ENCODE measurements at regions not wholly inside any gene's neighbourhood (a gene's known extent, or its start where the extent isn't known, plus 50 kb on each side); places are given as distances from the start of the nearest gene placed in this dataset.

- Histone ChIP-seq H3K9ac (ENCODE audit: low read length) (no peak overlapping the region), H3K27me3 (ENCODE audit: control insufficient read depth, insufficient read depth, low read length) (no peaks in the 10 kb centered on the region), H3K4me3 (ENCODE audit: low read depth, low read length) (no peak overlapping the region), H3K27ac (ENCODE audit: low read depth, low read length) (no peak overlapping the region), H3K36me3 (ENCODE audit: control insufficient read depth, insufficient read depth, low read length) (no peaks in the 10 kb centered on the region), H3K9me3 (ENCODE audit: control insufficient read depth, insufficient read depth, low read depth, low read length) (no peaks in the 10 kb centered on the region), H3K4me1 (ENCODE audit: control insufficient read depth, insufficient read depth, low read length) (peaks cover 7% of the 10 kb centered on the region; the same call in 1 of the 2 replicates)
Measured at GRCh38 chr18:10067670-10068659, 154.1 kb downstream of the VAPA start.

GRCh38 chr18:10068766-10069567 is 155.2 kb downstream of the VAPA start:
- Histone ChIP-seq H3K4me3 (ENCODE audit: low read depth, low read length) (no peak overlapping the region), H3K27ac (ENCODE audit: low read depth, low read length) (no peak overlapping the region), H3K9me3 (ENCODE audit: control insufficient read depth, insufficient read depth, low read depth, low read length) (no peaks in the 10 kb centered on the region), H3K9ac (ENCODE audit: low read length) (no peak overlapping the region), H3K4me1 (ENCODE audit: control insufficient read depth, insufficient read depth, low read length) (peaks cover 7% of the 10 kb centered on the region; the same call in 1 of the 2 replicates), H3K27me3 (ENCODE audit: control insufficient read depth, insufficient read depth, low read length) (no peaks in the 10 kb centered on the region), H3K36me3 (ENCODE audit: control insufficient read depth, insufficient read depth, low read length) (no peaks in the 10 kb centered on the region)

- Histone ChIP-seq H3K9ac (ENCODE audit: low read length) (no peak overlapping the region), H3K27me3 (ENCODE audit: control insufficient read depth, insufficient read depth, low read length) (no peaks in the 10 kb centered on the region), H3K4me1 (ENCODE audit: control insufficient read depth, insufficient read depth, low read length) (peaks cover 7% of the 10 kb centered on the region; the same call in 1 of the 2 replicates), H3K4me3 (ENCODE audit: low read depth, low read length) (no peak overlapping the region), H3K27ac (ENCODE audit: low read depth, low read length) (no peak overlapping the region), H3K36me3 (ENCODE audit: control insufficient read depth, insufficient read depth, low read length) (no peaks in the 10 kb centered on the region), H3K9me3 (ENCODE audit: control insufficient read depth, insufficient read depth, low read depth, low read length) (no peaks in the 10 kb centered on the region)
Measured at GRCh38 chr18:10070561-10071000, 156.8 kb downstream of the VAPA start.

- Histone ChIP-seq H3K4me1 (ENCODE audit: control insufficient read depth, insufficient read depth, low read length) (peaks cover 7% of the 10 kb centered on the region; the same call in 1 of the 2 replicates), H3K27me3 (ENCODE audit: control insufficient read depth, insufficient read depth, low read length) (no peaks in the 10 kb centered on the region), H3K36me3 (ENCODE audit: control insufficient read depth, insufficient read depth, low read length) (no peaks in the 10 kb centered on the region), H3K4me3 (ENCODE audit: low read depth, low read length) (no peak overlapping the region), H3K9me3 (ENCODE audit: control insufficient read depth, insufficient read depth, low read depth, low read length) (no peaks in the 10 kb centered on the region), H3K27ac (ENCODE audit: low read depth, low read length) (no peak overlapping the region), H3K9ac (ENCODE audit: low read length) (no peak overlapping the region)
Measured at GRCh38 chr18:10072671-10073175, 158.9 kb downstream of the VAPA start.

GRCh38 chr18:10074110-10074509 is 160.3 kb downstream of the VAPA start:
- no peaks in the 10 kb centered on the region for H3K36me3 ChIP-seq (ENCODE audit: control insufficient read depth, insufficient read depth, low read length)
- no peaks in the 10 kb centered on the region for H3K9me3 ChIP-seq (ENCODE audit: control insufficient read depth, insufficient read depth, low read depth, low read length)

GRCh38 chr18:10074728-10075127 is 160.9 kb downstream of the VAPA start:
- Histone ChIP-seq H3K27me3 (ENCODE audit: control insufficient read depth, insufficient read depth, low read length) (no peaks in the 10 kb centered on the region), H3K9me3 (ENCODE audit: control insufficient read depth, insufficient read depth, low read depth, low read length) (no peaks in the 10 kb centered on the region), H3K36me3 (ENCODE audit: control insufficient read depth, insufficient read depth, low read length) (no peaks in the 10 kb centered on the region), H3K4me1 (ENCODE audit: control insufficient read depth, insufficient read depth, low read length) (peaks cover 7% of the 10 kb centered on the region; the same call in 1 of the 2 replicates), H3K27ac (ENCODE audit: low read depth, low read length) (no peak overlapping the region), H3K9ac (ENCODE audit: low read length) (no peak overlapping the region), H3K4me3 (ENCODE audit: low read depth, low read length) (no peak overlapping the region)

More at GRCh38 chr18:10074110-10074509, 160.3 kb downstream of the VAPA start:
- Histone ChIP-seq H3K4me1 (ENCODE audit: control insufficient read depth, insufficient read depth, low read length) (peaks cover 7% of the 10 kb centered on the region; the same call in 1 of the 2 replicates), H3K4me3 (ENCODE audit: low read depth, low read length) (no peak overlapping the region), H3K27ac (ENCODE audit: low read depth, low read length) (no peak overlapping the region), H3K27me3 (ENCODE audit: control insufficient read depth, insufficient read depth, low read length) (no peaks in the 10 kb centered on the region), H3K9ac (ENCODE audit: low read length) (no peak overlapping the region)

GRCh38 chr18:10076502-10077030 is 162.8 kb downstream of the VAPA start:
- H3K27ac ChIP-seq (ENCODE audit: low read depth, low read length): no peak overlapping the region
- H3K27me3 ChIP-seq (ENCODE audit: control insufficient read depth, insufficient read depth, low read length): no peaks in the 10 kb centered on the region
- peaks cover 12% of the 10 kb centered on the region; the same call in 1 of the 2 replicates for H3K9me3 ChIP-seq (ENCODE audit: control insufficient read depth, insufficient read depth, low read depth, low read length)
- no peak overlapping the region for H3K9ac ChIP-seq (ENCODE audit: low read length)
- no peak overlapping the region for H3K4me3 ChIP-seq (ENCODE audit: low read depth, low read length)
- no peaks in the 10 kb centered on the region for H3K36me3 ChIP-seq (ENCODE audit: control insufficient read depth, insufficient read depth, low read length)
- H3K4me1 ChIP-seq (ENCODE audit: control insufficient read depth, insufficient read depth, low read length): no peaks in the 10 kb centered on the region

- Histone ChIP-seq H3K9ac (ENCODE audit: low read length) (no peak overlapping the region), H3K27ac (ENCODE audit: low read depth, low read length) (no peak overlapping the region), H3K27me3 (ENCODE audit: control insufficient read depth, insufficient read depth, low read length) (no peaks in the 10 kb centered on the region), H3K9me3 (ENCODE audit: control insufficient read depth, insufficient read depth, low read depth, low read length) (peaks cover 20% of the 10 kb centered on the region), H3K36me3 (ENCODE audit: control insufficient read depth, insufficient read depth, low read length) (no peaks in the 10 kb centered on the region), H3K4me3 (ENCODE audit: low read depth, low read length) (no peak overlapping the region), H3K4me1 (ENCODE audit: control insufficient read depth, insufficient read depth, low read length) (no peaks in the 10 kb centered on the region)
Measured at GRCh38 chr18:10077986-10078385, 164.2 kb downstream of the VAPA start.

GRCh38 chr18:10080372-10080771 is 166.6 kb downstream of the VAPA start:
- no peak overlapping the region for H3K4me3 ChIP-seq (ENCODE audit: low read depth, low read length)
- H3K36me3 ChIP-seq (ENCODE audit: control insufficient read depth, insufficient read depth, low read length): no peaks in the 10 kb centered on the region
- H3K9ac ChIP-seq (ENCODE audit: low read length): no peak overlapping the region
- H3K4me1 ChIP-seq (ENCODE audit: control insufficient read depth, insufficient read depth, low read length): no peaks in the 10 kb centered on the region
- no peak overlapping the region for H3K27ac ChIP-seq (ENCODE audit: low read depth, low read length)
- no peaks in the 10 kb centered on the region for H3K27me3 ChIP-seq (ENCODE audit: control insufficient read depth, insufficient read depth, low read length)
- H3K9me3 ChIP-seq (ENCODE audit: control insufficient read depth, insufficient read depth, low read depth, low read length): peaks cover 38% of the 10 kb centered on the region

- Histone ChIP-seq H3K4me3 (ENCODE audit: low read depth, low read length) (no peak overlapping the region), H3K27me3 (ENCODE audit: control insufficient read depth, insufficient read depth, low read length) (no peaks in the 10 kb centered on the region), H3K27ac (ENCODE audit: low read depth, low read length) (no peak overlapping the region), H3K4me1 (ENCODE audit: control insufficient read depth, insufficient read depth, low read length) (peaks cover 1% of the 10 kb centered on the region; the same call in 1 of the 2 replicates), H3K9me3 (ENCODE audit: control insufficient read depth, insufficient read depth, low read depth, low read length) (peaks cover 38% of the 10 kb centered on the region), H3K36me3 (ENCODE audit: control insufficient read depth, insufficient read depth, low read length) (no peaks in the 10 kb centered on the region), H3K9ac (ENCODE audit: low read length) (no peak overlapping the region)
Measured at GRCh38 chr18:10081492-10081891, 167.7 kb downstream of the VAPA start.

All from HUES6 (cell line).